HG03469 (cell line): ENCODE measurements at regions not wholly inside any gene's neighbourhood (a gene's known extent, or its start where the extent isn't known, plus 50 kb on each side); places are given as distances from the start of the nearest gene placed in this dataset.
"Not testable (repeated sequence)": the region's sequence is repeated elsewhere in the genome, so short reads cannot be mapped to it uniquely, and the experiment has no call there.

Experiments
- ATAC-seq: cut with Tn5 transposase; IDR thresholded peaks from one replicate; pipeline ENCODE4 v1.9.1; 2021; ENCODE audit warnings: mild to moderate bottlenecking, moderate library complexity, moderate number of reproducible peaks; ENCODE audit not compliant: unreplicated experiment

DNA sequence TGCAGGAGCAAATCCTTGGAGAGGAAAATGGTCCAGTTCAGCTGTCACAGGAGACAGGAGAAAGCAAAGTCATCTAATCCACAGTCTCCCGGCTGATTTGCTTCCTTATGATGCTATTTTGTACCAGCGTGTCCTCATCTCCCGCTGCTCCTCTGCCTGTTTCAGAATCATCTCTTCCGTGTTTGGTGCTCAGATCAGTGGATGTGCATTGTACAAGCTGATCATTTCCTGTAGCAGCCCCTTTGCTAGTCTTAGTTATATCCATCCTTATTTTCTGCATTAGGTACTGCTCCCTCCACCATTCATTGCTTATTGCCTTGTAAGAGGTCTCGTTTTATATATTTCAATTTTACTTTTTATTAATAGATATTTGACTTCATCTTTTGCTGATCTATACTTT is 219.9 kb upstream of the PRSS58 start:
- not testable (repeated sequence) for ATAC-seq

- no peak for ATAC-seq
Observed at GRCh38 chr7:142477079-142477651, 219.3 kb upstream of the PRSS58 start.

GRCh38 chr7:142476077-142476476 is 218.2 kb upstream of the PRSS58 start:
- ATAC-seq, result no peak

DNA sequence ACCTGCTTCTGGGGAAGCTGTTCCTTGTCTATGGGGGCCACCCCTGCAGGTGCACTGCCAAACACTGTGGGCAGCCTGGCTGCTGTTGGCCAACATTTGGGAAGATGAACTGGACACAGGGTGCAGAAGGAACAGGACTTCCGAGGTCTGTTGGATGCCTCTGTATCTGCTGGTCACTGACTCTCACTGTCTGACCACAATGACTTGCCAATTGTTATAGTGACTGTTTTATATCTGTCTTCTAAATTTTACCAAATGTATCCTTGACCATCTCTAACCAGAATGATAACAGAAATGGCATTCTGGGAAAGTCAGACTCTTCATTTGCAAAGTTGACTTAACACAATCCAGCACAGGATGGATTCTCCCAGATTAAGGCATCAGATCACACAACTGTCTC is 214.0 kb upstream of the PRSS58 start:
- no peak for ATAC-seq

GRCh38 chr7:142470544-142470830 is 212.6 kb upstream of the PRSS58 start:
- no peak for ATAC-seq

DNA sequence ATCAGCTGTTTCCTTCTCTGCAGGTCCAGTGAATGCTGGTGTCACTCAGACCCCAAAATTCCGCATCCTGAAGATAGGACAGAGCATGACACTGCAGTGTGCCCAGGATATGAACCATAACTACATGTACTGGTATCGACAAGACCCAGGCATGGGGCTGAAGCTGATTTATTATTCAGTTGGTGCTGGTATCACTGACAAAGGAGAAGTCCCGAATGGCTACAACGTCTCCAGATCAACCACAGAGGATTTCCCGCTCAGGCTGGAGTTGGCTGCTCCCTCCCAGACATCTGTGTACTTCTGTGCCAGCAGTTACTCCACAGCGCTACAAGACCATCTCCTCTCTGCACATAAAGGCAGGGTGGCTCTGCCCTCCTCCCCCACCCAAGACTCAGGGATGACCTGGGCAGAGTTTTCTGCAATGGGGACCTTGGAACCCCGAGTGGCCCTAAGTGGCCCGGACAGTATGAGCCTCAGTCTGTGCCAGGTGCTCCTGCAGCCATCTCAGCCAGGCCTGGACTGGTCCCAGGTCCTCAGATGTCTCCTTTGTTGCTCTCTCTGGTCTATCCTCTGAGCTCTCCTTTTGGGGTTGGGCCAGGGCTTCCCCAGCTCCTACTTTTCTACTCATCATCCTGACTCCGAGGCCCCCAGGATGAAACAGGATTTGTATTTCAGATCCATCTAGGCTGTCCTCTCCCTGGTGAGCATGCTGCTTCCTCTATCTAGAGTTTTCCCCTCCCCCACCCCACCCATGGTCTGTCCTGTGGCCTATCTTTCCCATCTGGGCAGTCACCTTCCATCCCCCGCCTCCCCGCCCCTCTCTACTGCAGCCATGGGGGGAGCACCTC is 212.1 kb upstream of the PRSS58 start:
- no peak for ATAC-seq

DNA sequence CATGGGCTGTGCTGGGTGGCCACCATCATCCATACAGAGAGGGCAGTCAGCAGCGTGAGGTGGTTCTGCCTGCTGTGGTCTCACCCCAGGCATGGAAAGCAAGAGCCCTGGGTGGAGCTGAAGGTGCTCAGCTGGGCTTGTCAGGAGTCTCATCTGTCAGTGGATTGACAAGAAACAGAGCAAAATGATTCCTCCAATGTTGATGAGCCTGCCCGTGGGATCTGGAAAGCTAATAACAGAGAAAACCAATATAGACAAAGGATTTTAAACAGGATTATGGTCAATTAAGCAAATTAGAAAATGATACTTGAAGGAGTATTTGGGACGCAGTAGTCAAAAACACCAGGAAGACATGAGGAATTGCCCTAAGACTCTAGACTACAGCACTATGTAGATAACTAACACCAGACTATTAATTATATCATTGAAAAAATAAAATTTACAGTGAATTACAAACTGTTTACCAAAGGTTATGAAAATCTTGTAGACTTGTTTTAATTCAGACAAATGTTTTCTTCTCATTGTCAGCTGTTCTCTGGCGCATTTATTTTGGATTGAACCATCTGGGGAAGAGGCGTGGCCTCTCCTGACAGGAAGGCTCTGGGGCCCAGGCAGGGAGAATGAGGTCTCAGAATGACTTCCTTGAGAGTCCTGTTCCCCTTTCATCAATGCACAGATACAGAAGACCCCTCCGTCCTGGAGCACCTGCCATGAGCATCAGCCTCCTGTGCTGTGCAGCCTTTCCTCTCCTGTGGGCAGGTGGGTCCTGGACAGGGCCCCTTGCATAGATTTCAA is 211.2 kb upstream of the PRSS58 start:
- no peak for ATAC-seq

- ATAC-seq, result not testable (repeated sequence)
Observed at GRCh38 chr7:142467056-142467655, 209.3 kb upstream of the PRSS58 start.

GRCh38 chr7:142463401-142463850 is 205.6 kb upstream of the PRSS58 start:
- ATAC-seq, result no peak

GRCh38 chr7:142461437-142461836 is 203.6 kb upstream of the PRSS58 start:
- ATAC-seq, result no peak

DNA sequence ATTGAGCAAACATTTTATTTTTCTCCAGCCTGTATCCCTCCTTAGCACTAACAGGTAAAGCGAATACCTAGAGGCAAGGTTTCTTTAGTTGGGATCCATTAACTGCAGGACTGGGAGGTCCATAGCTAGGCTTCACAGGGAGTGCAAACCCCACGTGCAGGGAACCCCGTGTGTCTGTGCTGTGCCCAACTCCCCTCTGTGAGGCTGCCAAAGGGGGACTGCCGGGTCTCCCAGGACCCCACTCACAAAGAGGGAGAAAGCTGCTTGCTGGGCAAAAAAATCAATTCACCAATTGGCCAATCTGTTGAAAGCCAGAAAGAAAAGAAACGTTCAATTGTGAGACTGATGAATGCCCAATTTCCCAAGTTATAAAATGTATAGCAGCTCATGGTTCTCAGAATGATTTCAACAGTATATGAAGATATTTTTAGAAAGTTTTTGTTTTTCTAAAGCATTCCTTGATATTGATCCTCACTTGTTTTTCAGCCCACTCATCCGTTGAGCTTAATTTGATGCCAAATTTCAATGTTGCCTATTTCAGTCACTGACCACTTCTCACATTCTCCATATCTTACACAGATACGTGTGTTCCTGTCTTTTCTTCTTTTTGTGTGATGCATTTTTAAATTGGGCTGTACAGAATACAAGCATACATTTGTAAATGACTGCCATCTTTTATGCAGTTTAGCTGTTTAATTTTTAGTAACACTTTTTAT is 202.7 kb upstream of the PRSS58 start:
- no peak for ATAC-seq

- ATAC-seq, result peak; percentile 77
Observed at GRCh38 chr7:142459551-142459963, 201.7 kb upstream of the PRSS58 start.

- no peak for ATAC-seq
Observed at GRCh38 chr7:142457146-142457703, 199.4 kb upstream of the PRSS58 start.

- ATAC-seq, result no peak
Observed at GRCh38 chr7:142455392-142455791, 197.5 kb upstream of the PRSS58 start.

- ATAC-seq, result no peak
Observed at GRCh38 chr7:142454862-142455261, 197.0 kb upstream of the PRSS58 start.

GRCh38 chr7:142452791-142453190 is 194.9 kb upstream of the PRSS58 start:
- ATAC-seq, result no peak

DNA sequence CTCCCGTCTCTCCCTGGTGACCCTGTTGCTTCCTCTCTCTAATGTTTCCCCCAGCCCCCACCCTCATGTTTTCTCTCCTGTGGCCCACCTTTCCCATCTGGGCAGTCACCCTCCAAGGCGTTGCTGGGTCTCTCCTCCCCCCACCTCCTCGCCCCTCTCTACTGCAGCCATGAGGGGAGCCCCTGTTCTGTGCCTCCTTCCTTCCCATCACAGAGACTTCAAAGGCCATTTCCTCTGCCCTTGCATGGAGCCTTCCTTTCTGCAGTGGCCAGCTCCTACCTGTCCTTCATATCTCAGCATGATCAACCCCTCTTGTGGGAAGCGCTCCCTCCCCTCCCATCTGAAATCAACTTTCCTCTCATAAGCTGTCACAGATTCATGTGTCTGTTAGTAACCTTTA is 194.0 kb upstream of the PRSS58 start:
- no peak for ATAC-seq

- no peak for ATAC-seq
Observed at GRCh38 chr7:142451296-142451695, 193.4 kb upstream of the PRSS58 start.

GRCh38 chr7:142450695-142451094 is 192.8 kb upstream of the PRSS58 start:
- ATAC-seq, result no peak

DNA sequence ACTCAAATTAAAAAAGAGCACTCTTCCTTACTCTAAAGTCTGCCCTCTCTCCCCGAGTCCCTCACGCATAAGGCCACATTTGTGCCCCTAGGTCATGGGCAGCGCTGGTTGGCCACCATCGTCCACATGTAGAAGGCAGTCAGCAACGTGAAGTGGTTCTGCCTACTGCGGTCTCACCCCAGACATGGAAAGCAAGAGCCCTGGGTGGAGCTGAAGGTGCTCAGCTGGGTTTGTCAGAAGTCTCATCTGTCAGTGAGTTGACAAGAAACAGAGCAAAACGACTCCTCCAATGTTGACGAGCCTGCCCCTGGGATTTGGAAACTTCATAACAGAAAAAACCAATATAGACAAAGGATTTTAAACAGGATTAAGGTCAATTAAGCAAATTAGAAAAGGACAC is 192.3 kb upstream of the PRSS58 start:
- no peak for ATAC-seq
